Ishikawa (cell line): ENCODE measurements at regions not wholly inside any gene's neighbourhood (a gene's known extent, or its start where the extent isn't known, plus 50 kb on each side); places are given as distances from the start of the nearest gene placed in this dataset.

Experiments used
- CEBPB ChIP-seq: IDR thresholded peaks from 2 replicates; pipeline ENCODE4 v1.6.1; 2012
- CREB1 ChIP-seq: IDR thresholded peaks from 2 replicates; pipeline ENCODE4 v1.6.1; 2012; ENCODE audit warnings: low read depth
- EGR1 ChIP-seq: IDR thresholded peaks from 2 replicates; pipeline ENCODE4 v1.6.1; 2012
- EP300 ChIP-seq: IDR thresholded peaks from 2 replicates; pipeline ENCODE4 v1.6.1; 2012; ENCODE audit warnings: borderline replicate concordance
- FOXM1 ChIP-seq: IDR thresholded peaks from 2 replicates; pipeline ENCODE4 v1.6.1; 2012; ENCODE audit warnings: low read depth, borderline replicate concordance
- MAX ChIP-seq: IDR thresholded peaks from 2 replicates; pipeline ENCODE4 v1.6.1; 2012
- NFIC ChIP-seq: IDR thresholded peaks from 2 replicates; pipeline ENCODE4 v1.6.1; 2012
- RAD21 ChIP-seq: IDR thresholded peaks from 2 replicates; pipeline ENCODE4 v1.6.1; 2012; ENCODE audit warnings: low read depth
- REST ChIP-seq: IDR thresholded peaks from 2 replicates; pipeline ENCODE4 v1.6.1; 2012; ENCODE audit warnings: low read depth, mild to moderate bottlenecking
- TAF1 ChIP-seq: IDR thresholded peaks from 2 replicates; pipeline ENCODE4 v1.6.1; 2012; ENCODE audit warnings: low read depth, mild to moderate bottlenecking
- TCF12 ChIP-seq: IDR thresholded peaks from 2 replicates; pipeline ENCODE4 v1.6.1; 2012; ENCODE audit warnings: low read depth
- TEAD4 ChIP-seq: IDR thresholded peaks from 2 replicates; pipeline ENCODE4 v1.6.1; 2012
- USF1 ChIP-seq: IDR thresholded peaks from 2 replicates; pipeline ENCODE4 v1.6.1; 2012
- YY1 ChIP-seq: IDR thresholded peaks from 2 replicates; pipeline ENCODE4 v1.6.1; 2012; ENCODE audit warnings: low read depth
- ZBTB7A ChIP-seq: IDR thresholded peaks from 2 replicates; pipeline ENCODE4 v1.6.1; 2012; ENCODE audit warnings: low read depth

DNA sequence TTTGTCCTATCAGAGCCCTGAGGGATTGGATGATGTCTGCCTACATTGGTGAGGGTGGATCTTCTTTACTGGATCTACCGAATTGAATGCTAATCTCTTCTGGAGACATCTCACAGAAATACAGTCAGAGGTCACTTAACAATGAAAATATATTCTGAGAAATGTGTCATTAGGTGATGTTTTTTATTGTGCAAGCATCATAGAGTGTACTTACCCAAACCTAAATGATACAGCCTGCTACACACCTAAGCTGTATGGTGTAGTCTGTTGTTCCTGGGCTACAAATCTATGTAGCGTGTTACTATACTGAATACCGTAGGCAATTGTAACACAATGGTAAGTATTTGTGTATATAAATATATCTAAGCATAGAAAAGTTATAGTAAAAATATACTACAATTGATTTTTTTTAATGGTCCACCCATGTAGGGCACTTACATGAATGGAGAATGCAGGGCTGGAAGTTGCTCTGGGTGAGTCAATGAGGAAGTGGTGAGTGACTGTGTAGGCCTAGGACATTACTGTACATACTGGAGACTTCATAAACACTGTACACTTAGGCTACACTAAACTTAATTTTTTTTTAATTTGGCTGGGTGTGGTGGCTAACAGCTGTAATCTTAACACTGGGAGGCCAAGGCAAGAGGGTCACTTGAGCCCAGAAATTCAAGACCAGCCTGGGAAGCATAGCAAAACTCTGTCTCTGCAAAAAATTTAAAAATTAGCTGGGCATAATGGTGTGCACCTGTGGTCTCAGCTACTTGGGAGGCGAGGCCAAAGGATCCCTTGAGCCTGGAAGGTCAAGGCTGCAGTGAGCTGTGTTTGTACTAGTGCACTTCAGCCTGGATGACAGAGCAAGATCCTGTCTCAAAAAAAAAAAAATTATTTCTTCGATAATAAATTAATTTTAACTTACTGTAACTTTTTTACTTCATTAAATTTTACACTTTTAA is 226.3 kb upstream of the UBE2E3 start:
- TF ChIP-seq CREB1 = no peak
- no peak for TF ChIP-seq EP300
- no peak for TF ChIP-seq REST
- TF ChIP-seq CEBPB = no peak
- no peak for TF ChIP-seq RAD21
- TF ChIP-seq ZBTB7A = no peak
- TF ChIP-seq TCF12 = no peak
- no peak for TF ChIP-seq USF1
- TF ChIP-seq NFIC = no peak
- TF ChIP-seq MAX = no peak
- no peak for TF ChIP-seq EGR1
- no peak for TF ChIP-seq FOXM1
- no peak for TF ChIP-seq TAF1
- TF ChIP-seq YY1 = no peak

DNA sequence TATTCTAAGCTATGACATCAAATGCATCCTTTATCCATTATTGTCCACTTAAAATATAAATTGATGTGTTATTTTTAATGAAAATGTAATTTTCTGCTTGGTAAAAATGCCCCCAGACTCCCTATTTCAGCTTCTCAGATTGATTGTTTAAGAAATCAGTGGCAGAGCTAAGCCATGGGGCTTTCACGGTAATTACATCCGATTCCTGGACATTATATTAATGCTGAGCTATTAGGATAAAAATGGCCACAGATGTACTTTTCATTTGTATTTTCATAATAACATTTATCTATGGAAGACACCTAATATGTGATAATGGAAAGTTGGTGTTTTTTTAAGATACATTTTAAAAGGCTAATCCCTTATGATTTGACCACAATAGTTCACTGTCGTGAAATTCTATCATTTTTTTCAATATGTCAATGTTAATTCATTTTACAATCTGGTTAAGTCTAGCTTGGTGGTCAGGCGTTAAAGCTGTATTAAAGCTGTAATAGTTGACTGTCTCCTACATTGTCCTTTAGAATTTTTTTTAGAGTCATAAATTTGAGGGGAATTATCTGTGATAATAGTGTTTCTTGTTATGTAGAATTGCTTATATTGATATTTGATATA is 229.0 kb upstream of the UBE2E3 start:
- TF ChIP-seq TEAD4 (no peak), RAD21 (no peak), EP300 (no peak), ZBTB7A (no peak), YY1 (no peak), CREB1 (no peak), TAF1 (no peak), MAX (no peak), TCF12 (no peak), USF1 (no peak)

- TF ChIP-seq TEAD4 = peak; percentile 64
- peak; percentile 29; the same call in 1 of the 2 replicates for TF ChIP-seq CEBPB
- no peak for TF ChIP-seq EP300
Observed at GRCh38 chr2:180747728-180748127, 232.7 kb upstream of the UBE2E3 start.

- no peak for TF ChIP-seq REST
- TF ChIP-seq USF1 = no peak
- TF ChIP-seq FOXM1 = no peak
- no peak for TF ChIP-seq TEAD4
- no peak for TF ChIP-seq YY1
- no peak for TF ChIP-seq TAF1
- TF ChIP-seq EP300 = no peak
- TF ChIP-seq RAD21 = no peak
- TF ChIP-seq ZBTB7A = no peak
- no peak for TF ChIP-seq NFIC
- TF ChIP-seq TCF12 = no peak
- TF ChIP-seq CEBPB = no peak
Observed at GRCh38 chr2:180743401-180743800, 237.0 kb upstream of the UBE2E3 start.

DNA sequence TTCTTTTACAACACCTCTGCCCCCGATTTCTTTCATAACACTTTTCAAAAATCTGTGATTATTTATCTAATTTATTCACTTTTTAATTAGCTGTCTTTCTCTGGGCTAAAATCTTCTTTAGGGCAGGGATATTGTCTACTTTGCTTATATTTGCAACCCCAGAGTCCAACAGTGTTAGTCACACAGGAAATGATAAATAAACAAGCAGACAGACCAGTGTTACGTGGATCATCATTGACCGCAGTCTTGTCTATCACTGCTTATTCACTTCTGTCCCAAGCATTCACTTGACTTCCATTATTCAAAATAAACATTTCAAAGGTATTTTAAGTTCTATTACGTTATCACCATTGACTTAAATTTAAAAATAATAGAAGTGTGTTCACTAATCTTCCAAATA is 237.6 kb upstream of the UBE2E3 start:
- TF ChIP-seq CREB1 = no peak
- TF ChIP-seq TEAD4 = no peak
- TF ChIP-seq NFIC = no peak

GRCh38 chr2:180739070-180739469 is 241.3 kb upstream of the UBE2E3 start:
- no peak for TF ChIP-seq REST
